A549 (cell line): ENCODE measurements at regions not wholly inside any gene's neighbourhood (a gene's known extent, or its start where the extent isn't known, plus 50 kb on each side); places are given as distances from the start of the nearest gene placed in this dataset.
A peak's percentile ranks its signal among the peaks of the same experiment; 100 is the strongest.

Experiments
- ATAC-seq, 2 experiments: fragments of 200-7000 bp in 1 of 2; fragments of >200 bp in 1 of 2; cut with Nextera tagmentation in 1 of 2; cut with Tn5 transposase in 1 of 2; 3 replicates each; pipeline versions ENCODE4 v1.8.0 to v1.9.1; 2018 to 2020; ENCODE audit warnings: mild to moderate bottlenecking in 1 of 2, moderate library complexity in 1 of 2
- CTCF ChIA-PET: fragments of 300-600 bp; sonication (Branson Sonifier 250); formaldehyde crosslinking; extraction: SDS; loops from one replicate; lab custom pipeline; 2021; ENCODE audit warnings: antibody characterized with exemption, inconsistent platforms; lab: Yijun Ruan, JAX
- POLR2A ChIA-PET: fragments of 350-600 bp; formaldehyde crosslinking; extraction: SDS; loops from one replicate; lab custom pipeline; 2021; ENCODE audit warnings: antibody characterized with exemption, inconsistent platforms; lab: Yijun Ruan, JAX
- DNase-seq, 2 experiments: peaks; one replicate each; pipeline versions ENCODE4 v3.0.0 to v3.0.0-alpha.2; 2011 to 2016; ENCODE audit warnings: low read depth in 1 of 2, low spot score in 1 of 2
- FAIRE-seq: peaks from 2 replicates; lab custom pipeline; 2011; peaks lifted over from hg19 to GRCh38; lab: Jason Lieb, UNC
- H3K27ac ChIP-seq, 2 experiments: fragments of >200 bp; sonication (Bioruptor Twin); formaldehyde crosslinking; 3 replicates each; pipeline ENCODE4 v1.5.1; 2016 to 2017
- H3K4me1 ChIP-seq: fragments of >200 bp; sonication (Bioruptor Twin); formaldehyde crosslinking; 3 replicates; pipeline ENCODE4 v1.6.1; 2016
- H3K4me2 ChIP-seq: fragments of >200 bp; sonication (Bioruptor Twin); formaldehyde crosslinking; 3 replicates; pipeline ENCODE4 v1.6.1; 2016
- H3K4me3 ChIP-seq: fragments of >200 bp; sonication (Bioruptor Twin); formaldehyde crosslinking; 3 replicates; pipeline ENCODE4 v1.5.1; 2016
- H3K9me3 ChIP-seq: fragments of >200 bp; sonication (Bioruptor Twin); formaldehyde crosslinking; 3 replicates; pipeline ENCODE4 v1.6.1; 2016
- CEBPB ChIP-seq, 2 experiments: fragments of >200 bp in 1 of 2; sonication (Bioruptor Twin) in 1 of 2; formaldehyde crosslinking in 1 of 2; IDR thresholded peaks; 2 replicates each; pipeline ENCODE4 v1.6.1; 2012 to 2016
- CHD2 ChIP-seq: fragments of 150-350 bp; IDR thresholded peaks from 2 replicates; pipeline ENCODE4 v1.6.1; 2014; ENCODE audit warnings: low read length; ENCODE audit not compliant: partially characterized antibody
- CHD4 ChIP-seq: fragments of 200-600 bp; sonication (generic); IDR thresholded peaks from 2 replicates; pipeline ENCODE4 v1.6.1; 2016; ENCODE audit warnings: antibody characterized with exemption, mild to moderate bottlenecking, borderline replicate concordance
- ELK1 ChIP-seq: fragments of 150-350 bp; IDR thresholded peaks from 2 replicates; pipeline ENCODE4 v1.6.1; 2014; ENCODE audit warnings: low read depth, mild to moderate bottlenecking, low read length
- ESRRA ChIP-seq: fragments of 150-350 bp; IDR thresholded peaks from 2 replicates; pipeline ENCODE4 v1.6.1; 2014; ENCODE audit warnings: mild to moderate bottlenecking, low read length, borderline replicate concordance
- FOSB ChIP-seq: fragments of 250-450 bp; sonication (Bioruptor Pico); IDR thresholded peaks from 2 replicates; pipeline ENCODE4 v1.5.0; 2020; ENCODE audit warnings: mild to moderate bottlenecking, moderate library complexity
- GATA3 ChIP-seq: IDR thresholded peaks from 2 replicates; pipeline ENCODE4 v1.6.1; 2012; ENCODE audit warnings: borderline replicate concordance
- HDAC2 ChIP-seq: fragments of 200-600 bp; sonication (generic); IDR thresholded peaks from 2 replicates; pipeline ENCODE4 v1.6.1; 2016
- HOXB13 ChIP-seq: fragments of 250-450 bp; sonication (Bioruptor Pico); IDR thresholded peaks from 2 replicates; pipeline ENCODE4 v1.5.0; 2020; ENCODE audit warnings: low read depth, mild to moderate bottlenecking, moderate library complexity
- HOXB5 ChIP-seq: fragments of 250-450 bp; sonication (Bioruptor Pico); IDR thresholded peaks from 2 replicates; pipeline ENCODE4 v1.5.0; 2020; ENCODE audit warnings: mild to moderate bottlenecking, moderate library complexity
- JUN ChIP-seq, 2 experiments: fragments of >200 bp; sonication (Bioruptor Twin); formaldehyde crosslinking; IDR thresholded peaks; 2 replicates in 1 of 2; 3 replicates in 1 of 2; pipeline ENCODE4 v1.6.1; 2016 to 2017
- JUNB ChIP-seq: fragments of >200 bp; sonication (Bioruptor Twin); formaldehyde crosslinking; IDR thresholded peaks from 2 replicates; pipeline ENCODE4 v1.6.1; 2016
- KDM5A ChIP-seq: fragments of 200-600 bp; sonication (generic); IDR thresholded peaks from 2 replicates; pipeline ENCODE4 v1.6.1; 2016; ENCODE audit warnings: antibody characterized with exemption, mild to moderate bottlenecking
- PBX3 ChIP-seq: IDR thresholded peaks from 2 replicates; pipeline ENCODE4 v1.6.1; 2012
- POLR2AphosphoS2 ChIP-seq: conservative IDR thresholded peaks from 2 replicates; pipeline ENCODE4 v1.6.1; 2012; ENCODE audit warnings: low read length, improper control_type of control experiment, inconsistent platforms
- RFX5 ChIP-seq: fragments of 450-650 bp; IDR thresholded peaks from 2 replicates; pipeline ENCODE4 v1.7.1; 2014; ENCODE audit warnings: antibody characterized with exemption, mild to moderate bottlenecking, moderate library complexity
- ZC3H11A ChIP-seq: fragments of 450-650 bp; IDR thresholded peaks from 2 replicates; pipeline ENCODE4 v1.6.1; 2014; ENCODE audit warnings: antibody characterized with exemption, mild to moderate bottlenecking
- WGBS: methylation state at CpG from one replicate; pipeline ENCODE4 v1.1.6; 2017; ENCODE audit errors: missing lambda C conversion rate; 5-methylcytosine and 5-hydroxymethylcytosine counted together
- TF ChIP-seq, protein P1 (sequence below): IDR thresholded peaks from 2 replicates; pipeline ENCODE4 v1.6.1; 2012; ENCODE audit warnings: low read depth, borderline replicate concordance
- TF ChIP-seq, protein P2 (sequence below): fragments of >200 bp; sonication (Bioruptor Twin); formaldehyde crosslinking; IDR thresholded peaks from 2 replicates; pipeline ENCODE4 v1.6.1; 2016
- TF ChIP-seq, protein P3 (sequence below): fragments of 250-450 bp; sonication (Bioruptor Pico); IDR thresholded peaks from 2 replicates; pipeline ENCODE4 v1.5.0; 2021; ENCODE audit warnings: mild to moderate bottlenecking, moderate library complexity, borderline replicate concordance

DNA sequence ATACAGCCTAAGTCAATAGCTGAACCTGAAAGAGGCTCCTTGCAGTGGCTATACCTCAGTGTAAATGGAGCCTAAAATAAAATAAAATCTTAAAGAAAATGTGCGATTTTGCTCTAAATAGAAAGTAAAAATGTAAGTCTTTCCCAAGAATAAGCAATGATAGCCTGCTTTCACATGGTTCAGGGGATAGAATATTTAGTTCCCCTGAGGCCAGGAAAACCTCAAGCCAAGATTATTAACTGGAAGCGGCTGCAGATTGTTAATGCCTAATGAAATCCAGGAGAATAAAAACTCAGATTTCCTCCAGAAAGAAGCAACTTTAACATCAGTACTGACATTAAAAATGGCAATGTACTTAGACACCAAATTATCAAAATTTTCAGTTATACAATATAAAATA is 463.7 kb downstream of the CYLC2 start:
- peaks cover 2% of the 10 kb centered on the region; the same call in 1 of the 3 replicates for H3K9me3 ChIP-seq
- FAIRE-seq (no peak), ATAC-seq (no peak), DNase-seq (no peak)
- WGBS, result 54% methylated on average over 2 of the region's 2 CpGs
- H3K27ac ChIP-seq, result no peak overlapping the region
- no peak overlapping the region for H3K4me3 ChIP-seq
- ChIA-PET POLR2A (no interaction called here), CTCF (no interaction called here)
- no peaks in the 10 kb centered on the region for H3K4me1 ChIP-seq
- no peak overlapping the region for H3K4me2 ChIP-seq
- TF ChIP-seq RFX5, result no peak
- TF ChIP-seq ELK1, result no peak
- TF ChIP-seq, protein P1, sequence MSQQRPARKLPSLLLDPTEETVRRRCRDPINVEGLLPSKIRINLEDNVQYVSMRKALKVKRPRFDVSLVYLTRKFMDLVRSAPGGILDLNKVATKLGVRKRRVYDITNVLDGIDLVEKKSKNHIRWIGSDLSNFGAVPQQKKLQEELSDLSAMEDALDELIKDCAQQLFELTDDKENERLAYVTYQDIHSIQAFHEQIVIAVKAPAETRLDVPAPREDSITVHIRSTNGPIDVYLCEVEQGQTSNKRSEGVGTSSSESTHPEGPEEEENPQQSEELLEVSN, result no peak
- TF ChIP-seq GATA3, result no peak
- TF ChIP-seq HOXB5, result no peak
- no peak for TF ChIP-seq PBX3
- no peak for TF ChIP-seq POLR2AphosphoS2
- TF ChIP-seq, all 56 proteins: peak for 0

DNA sequence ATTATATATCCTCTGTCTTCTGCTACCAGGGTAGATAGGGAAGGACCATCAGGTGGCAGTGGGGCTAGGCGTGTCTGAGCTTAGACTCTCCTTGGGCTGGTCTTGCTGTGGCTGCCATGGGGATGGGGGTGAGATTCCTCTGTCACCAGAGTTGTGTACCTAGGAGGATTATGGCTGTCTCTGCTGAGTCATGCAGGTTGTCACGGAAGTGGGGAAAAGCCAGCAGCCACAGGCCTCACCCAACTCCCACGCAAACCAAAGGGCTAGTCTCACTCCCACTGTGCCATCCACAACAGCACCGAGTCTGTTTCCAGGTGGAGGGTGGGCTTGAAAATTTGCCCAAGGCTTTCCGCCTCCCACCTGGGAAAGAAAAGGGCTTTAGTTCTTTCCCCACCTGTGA is 476.1 kb downstream of the CYLC2 start:
- ChIA-PET CTCF (no interaction called here), POLR2A (no interaction called here)
- Histone ChIP-seq H3K4me2 (no peak overlapping the region), H3K27ac (no peak overlapping the region), H3K4me3 (no peak overlapping the region), H3K9me3 (no peaks in the 10 kb centered on the region), H3K4me1 (no peaks in the 10 kb centered on the region)
- WGBS, result 52% methylated on average over 5 of the region's 5 CpGs
- ATAC-seq (no peak), FAIRE-seq (no peak), DNase-seq (no peak)
- TF ChIP-seq KDM5A (no peak), FOSB (CRISPR knock-in tag) (no peak), JUNB (no peak), PBX3 (no peak), CHD2 (no peak), JUN (IDR thresholded peaks at IDR 0.05) (no peak), ZC3H11A (no peak), ESRRA (no peak), CHD4 (no peak)
- TF ChIP-seq, protein P2, sequence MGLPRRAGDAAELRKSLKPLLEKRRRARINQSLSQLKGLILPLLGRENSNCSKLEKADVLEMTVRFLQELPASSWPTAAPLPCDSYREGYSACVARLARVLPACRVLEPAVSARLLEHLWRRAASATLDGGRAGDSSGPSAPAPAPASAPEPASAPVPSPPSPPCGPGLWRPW, result no peak
- TF ChIP-seq, protein P3, sequence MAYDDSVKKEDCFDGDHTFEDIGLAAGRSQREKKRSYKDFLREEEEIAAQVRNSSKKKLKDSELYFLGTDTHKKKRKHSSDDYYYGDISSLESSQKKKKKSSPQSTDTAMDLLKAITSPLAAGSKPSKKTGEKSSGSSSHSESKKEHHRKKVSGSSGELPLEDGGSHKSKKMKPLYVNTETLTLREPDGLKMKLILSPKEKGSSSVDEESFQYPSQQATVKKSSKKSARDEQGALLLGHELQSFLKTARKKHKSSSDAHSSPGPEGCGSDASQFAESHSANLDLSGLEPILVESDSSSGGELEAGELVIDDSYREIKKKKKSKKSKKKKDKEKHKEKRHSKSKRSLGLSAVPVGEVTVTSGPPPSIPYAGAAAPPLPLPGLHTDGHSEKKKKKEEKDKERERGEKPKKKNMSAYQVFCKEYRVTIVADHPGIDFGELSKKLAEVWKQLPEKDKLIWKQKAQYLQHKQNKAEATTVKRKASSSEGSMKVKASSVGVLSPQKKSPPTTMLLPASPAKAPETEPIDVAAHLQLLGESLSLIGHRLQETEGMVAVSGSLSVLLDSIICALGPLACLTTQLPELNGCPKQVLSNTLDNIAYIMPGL, result no peak

DNA sequence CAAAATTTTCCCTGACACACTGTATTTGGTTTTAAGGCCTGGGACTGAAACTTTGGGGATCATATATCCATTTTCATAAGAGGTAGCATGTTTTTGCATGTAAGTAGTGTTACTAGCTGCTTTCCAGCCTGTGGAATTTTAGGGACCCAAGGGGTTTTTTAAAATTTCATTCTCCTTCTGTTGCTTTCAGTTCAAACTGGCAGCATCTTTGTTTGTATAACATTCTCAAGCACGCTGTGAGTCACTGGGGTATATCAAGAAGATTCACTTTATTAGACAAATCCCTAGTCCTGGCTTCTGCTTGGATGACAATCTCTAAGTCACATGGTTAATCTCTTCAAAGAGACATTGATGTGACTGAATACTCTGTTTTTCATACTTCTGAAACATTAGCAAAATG is 479.0 kb downstream of the CYLC2 start:
- Histone ChIP-seq H3K4me3 (no peak overlapping the region), H3K27ac (no peak overlapping the region), H3K4me2 (no peak overlapping the region), H3K9me3 (no peaks in the 10 kb centered on the region), H3K4me1 (no peaks in the 10 kb centered on the region)
- ChIA-PET POLR2A (no interaction called here), CTCF (no interaction called here)
- 20% methylated on average over 1 of the region's 1 CpG for WGBS
- TF ChIP-seq HDAC2, result no peak
- TF ChIP-seq CEBPB (IDR thresholded peaks at IDR 0.05), result no peak
- TF ChIP-seq HOXB13, result no peak
- no peak for ATAC-seq
- FAIRE-seq, result no peak
- peak in 1 of 2 experiments; percentile 7 for DNase-seq
